ENCODE measurements at regions not wholly inside any gene's neighbourhood (a gene's known extent, or its start where the extent isn't known, plus 50 kb on each side); places are given as distances from the start of the nearest gene placed in this dataset.

GRCh38 chr5:115735108-115735998, 81.1 kb downstream of the CDO1 start:
- Histone ChIP-seq H3F3A (replicated peaks; ENCODE audit: low read depth) (no peaks in the 10 kb centered on the region), H3K9me2 (ENCODE audit: insufficient read depth) (peaks cover 6% of the 10 kb centered on the region; the same call in 1 of the 2 replicates), H4K20me1 (replicated peaks; ENCODE audit: insufficient read depth) (no peaks in the 10 kb centered on the region), H2AFZ (peak overlapping the region; percentile 61; the same call in 1 of the 2 replicates), H3K4me2 (peak overlapping the region; percentile 68), H3K79me2 (replicated peaks; ENCODE audit: insufficient read depth) (no peaks in the 10 kb centered on the region), H3K36me3 (ENCODE audit: insufficient read depth) (no peaks in the 10 kb centered on the region), H3K4me1 (ENCODE audit: insufficient read depth) (peaks cover 61% of the 10 kb centered on the region), H3K27me3 (ENCODE audit: insufficient read depth) (no peaks in the 10 kb centered on the region), H3K4me3 (peak overlapping the region; percentile 33; the same call in 1 of the 2 replicates), H3K27ac (ENCODE audit: low read depth) (peak overlapping the region; percentile 70; the same call in 1 of the 2 replicates)
- Mint-ChIP-seq H3K27me3 (ENCODE audit: insufficient read depth, low read depth, poor library complexity) (no peaks in the 10 kb centered on the region), H3K36me3 (ENCODE audit: low read depth) (peaks cover under 1% of the 10 kb centered on the region; the same call in 1 of the 3 replicates), H3K4me1 (peaks cover 53% of the 10 kb centered on the region), H3K9me3 (peaks cover 1% of the 10 kb centered on the region; the same call in 1 of the 3 replicates), H3K4me3 (no peak overlapping the region), H3K27ac (peak overlapping the region; percentile 46; the same call in 1 of the 2 replicates)
- DNase-seq (ENCODE audit: low spot score) (peak; percentile 47), ATAC-seq (peak; percentile 87)
- TF ChIP-seq EZH2phosphoT487 (IDR thresholded peaks at IDR 0.05; ENCODE audit: unreplicated experiment) = no peak
- no peak for TF ChIP-seq EZH2 (IDR thresholded peaks at IDR 0.05; ENCODE audit: low read depth, unreplicated experiment)
- TF ChIP-seq ZNF331 (CRISPR knock-in tag; IDR thresholded peaks at IDR 0.05; ENCODE audit: low read depth) = no peak
- TF ChIP-seq NANOG (IDR thresholded peaks at IDR 0.05; ENCODE audit: borderline replicate concordance) = no peak
- TF ChIP-seq REST (IDR thresholded peaks at IDR 0.05; ENCODE audit: unreplicated experiment) = no peak

- Mint-ChIP-seq H3K27me3 (ENCODE audit: insufficient read depth, low read depth, poor library complexity) (no peaks in the 10 kb centered on the region), H3K36me3 (ENCODE audit: low read depth) (peaks cover 7% of the 10 kb centered on the region; the same call in 2 of the 3 replicates), H3K4me3 (no peak overlapping the region), H3K9me3 (peaks cover 10% of the 10 kb centered on the region), H3K27ac (no peak overlapping the region), H3K4me1 (peaks cover 53% of the 10 kb centered on the region)
- ATAC-seq (no peak), DNase-seq (ENCODE audit: low spot score) (no peak)
- Histone ChIP-seq H3K27me3 (ENCODE audit: insufficient read depth) (no peaks in the 10 kb centered on the region), H2AFZ (peak overlapping the region; percentile 96), H3K36me3 (ENCODE audit: insufficient read depth) (no peaks in the 10 kb centered on the region), H3K9me2 (ENCODE audit: insufficient read depth) (peaks cover 9% of the 10 kb centered on the region; the same call in 1 of the 2 replicates), H3K4me3 (no peak overlapping the region), H3K4me1 (ENCODE audit: insufficient read depth) (peaks cover 57% of the 10 kb centered on the region), H3F3A (replicated peaks; ENCODE audit: low read depth) (no peaks in the 10 kb centered on the region), H3K4me2 (0 out of 2 replicates have a peak overlapping the region, but pooled peaks have one; percentile 25), H3K79me2 (replicated peaks; ENCODE audit: insufficient read depth) (no peaks in the 10 kb centered on the region), H3K27ac (ENCODE audit: low read depth) (no peak overlapping the region), H4K20me1 (replicated peaks; ENCODE audit: insufficient read depth) (no peaks in the 10 kb centered on the region)
- no peak for TF ChIP-seq REST (IDR thresholded peaks at IDR 0.05; ENCODE audit: unreplicated experiment)
Observed at GRCh38 chr5:115733607-115734006, 82.9 kb downstream of the CDO1 start.
